NB4 (cell line): ENCODE measurements at regions not wholly inside any gene's neighbourhood (a gene's known extent, or its start where the extent isn't known, plus 50 kb on each side); places are given as distances from the start of the nearest gene placed in this dataset.

Source experiments
- CTCF ChIP-seq: IDR thresholded peaks from one replicate; pipeline ENCODE4 v1.5.1; 2012; ENCODE audit warnings: low read depth, low read length
- POLR2A ChIP-seq: IDR thresholded peaks from 2 replicates; pipeline ENCODE4 v1.6.1; 2011; ENCODE audit warnings: mild to moderate bottlenecking; ENCODE audit not compliant: insufficient read length; ENCODE audit errors: extremely low read depth

- TF ChIP-seq CTCF (no peak), POLR2A (no peak)
These were observed 75.2 kb downstream of the UNCX start for GRCh38 chr7:1307828-1308227.
